OCI-LY1 (cell line): ENCODE measurements at regions not wholly inside any gene's neighbourhood (a gene's known extent, or its start where the extent isn't known, plus 50 kb on each side); places are given as distances from the start of the nearest gene placed in this dataset.

Experiments
- CTCF ChIP-seq: fragments of 200-600 bp; sonication (generic), shearing (Covaris generic); IDR thresholded peaks from 2 replicates; pipeline ENCODE4 v1.5.1; 2017; ENCODE audit warnings: mild to moderate bottlenecking, antibody characterized with exemption, low read length, moderate library complexity, mixed read lengths
- EZH2 ChIP-seq: fragments of 200-600 bp; sonication (generic), shearing (Covaris generic); IDR thresholded peaks from 2 replicates; pipeline ENCODE4 v1.8.0; 2017; ENCODE audit warnings: borderline replicate concordance, mixed run types, mild to moderate bottlenecking, antibody characterized with exemption, low read length, moderate library complexity, mixed read lengths

DNA sequence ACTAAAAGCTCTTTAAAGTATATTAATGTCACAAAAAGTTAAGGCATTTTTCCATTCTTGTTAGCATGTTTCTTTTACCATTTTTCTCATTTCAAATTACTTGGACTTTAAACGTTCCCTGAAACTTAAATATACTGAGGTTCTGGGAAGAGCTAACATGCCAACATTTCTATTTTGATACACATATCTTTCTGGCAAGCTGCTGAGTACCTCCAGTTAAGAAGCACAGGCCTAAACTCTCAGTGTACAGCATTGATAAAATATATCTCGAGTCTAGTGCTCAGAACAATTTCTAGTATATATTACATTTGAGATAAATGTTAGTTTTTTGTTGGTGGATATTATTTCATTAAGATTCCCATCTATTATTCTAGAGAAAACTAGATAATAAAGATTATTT lies 612.9 kb upstream of the KCND2 start:
- TF ChIP-seq CTCF (no peak), EZH2 (no peak)
